GM18498 (cell line): ENCODE measurements at regions not wholly inside any gene's neighbourhood (a gene's known extent, or its start where the extent isn't known, plus 50 kb on each side); places are given as distances from the start of the nearest gene placed in this dataset.
"Not testable (repeated sequence)": the region's sequence is repeated elsewhere in the genome, so short reads cannot be mapped to it uniquely, and the experiment has no call there.

ENCODE experiments used
- ATAC-seq: cut with Tn5 transposase; IDR thresholded peaks from one replicate; pipeline ENCODE4 v1.9.1; 2021; ENCODE audit warnings: mild to moderate bottlenecking, moderate library complexity; ENCODE audit not compliant: unreplicated experiment

DNA sequence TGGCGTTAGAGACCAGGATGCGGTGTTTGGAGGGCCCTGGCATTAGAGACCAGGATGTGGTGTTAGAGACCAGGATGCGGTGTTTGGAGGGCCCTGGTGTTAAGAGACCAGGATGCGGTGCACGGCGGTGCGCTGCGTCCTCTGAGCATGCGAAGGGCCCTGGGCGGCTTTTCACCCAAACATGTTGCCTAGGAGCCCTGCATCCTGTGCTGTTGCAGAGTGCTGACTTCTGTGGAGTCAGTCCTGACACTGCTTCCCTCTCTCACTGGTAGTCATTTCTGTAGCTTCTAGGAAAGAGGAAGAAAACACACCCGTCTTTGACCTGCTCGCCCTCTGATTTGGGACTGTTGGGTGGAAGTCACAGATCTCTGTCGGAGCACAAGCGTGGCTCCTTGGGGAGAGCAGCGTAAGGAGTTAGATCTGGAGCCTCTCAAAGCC is 141.2 kb downstream of the LAT start:
- ATAC-seq = no peak

DNA sequence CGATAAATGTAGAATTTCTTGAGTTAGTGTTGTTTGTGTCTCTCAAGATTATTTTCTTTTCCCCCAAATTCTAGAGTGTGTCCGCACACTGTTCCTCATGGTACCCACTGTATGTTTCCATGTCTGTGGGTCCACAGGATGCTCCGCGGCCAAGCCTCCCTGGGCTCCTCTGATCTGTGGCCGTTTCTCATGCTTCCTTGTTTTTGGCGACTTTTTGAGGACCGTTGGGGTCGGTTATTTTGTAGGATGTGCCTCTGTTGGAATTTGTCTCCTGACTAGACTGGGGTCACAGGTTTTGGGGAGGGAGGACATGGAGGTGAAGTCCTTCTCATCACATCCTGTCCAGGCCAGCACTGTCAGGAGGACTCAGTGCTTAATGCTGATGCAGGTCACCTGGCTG is 140.0 kb downstream of the LAT start:
- ATAC-seq = no peak

GRCh38 chr16:29124162-29124561 is 139.3 kb downstream of the LAT start:
- not testable (repeated sequence) for ATAC-seq

GRCh38 chr16:29120680-29121079 is 135.8 kb downstream of the LAT start:
- not testable (repeated sequence) for ATAC-seq

DNA sequence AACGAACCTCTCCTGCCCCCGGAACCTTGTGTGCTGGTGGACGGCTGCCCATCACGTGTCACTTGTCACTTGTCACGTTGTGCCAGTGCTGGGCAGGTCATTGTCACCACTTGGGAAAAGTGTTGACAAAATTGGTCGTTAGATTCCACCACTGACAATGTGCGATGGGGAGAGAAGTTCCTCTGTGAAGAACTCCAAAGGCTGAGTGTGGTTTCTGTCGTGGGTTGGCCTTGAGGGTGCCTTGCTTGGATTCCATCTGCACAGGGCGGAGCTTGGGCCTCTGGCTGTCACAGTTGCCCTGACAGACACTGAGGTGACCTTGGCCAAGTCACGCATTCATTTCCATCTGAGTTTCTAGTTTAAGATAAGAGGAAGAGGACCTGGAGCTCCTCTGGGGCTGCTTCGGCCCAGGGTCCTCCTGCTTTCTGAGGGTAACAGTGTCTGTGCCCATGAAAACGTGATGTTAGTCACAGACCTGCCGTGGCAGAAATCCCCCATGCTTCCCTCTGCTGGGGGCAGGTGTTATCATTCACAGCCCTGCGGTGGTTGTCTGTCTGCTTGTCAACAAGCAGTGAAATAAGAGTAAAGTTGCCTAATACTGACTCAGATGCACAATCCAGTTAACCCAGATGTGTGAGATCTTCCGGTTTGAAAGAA is 133.6 kb downstream of the LAT start:
- ATAC-seq = not testable (repeated sequence)

- ATAC-seq = no peak
Observed at GRCh38 chr16:29117631-29118030, 132.8 kb downstream of the LAT start.

DNA sequence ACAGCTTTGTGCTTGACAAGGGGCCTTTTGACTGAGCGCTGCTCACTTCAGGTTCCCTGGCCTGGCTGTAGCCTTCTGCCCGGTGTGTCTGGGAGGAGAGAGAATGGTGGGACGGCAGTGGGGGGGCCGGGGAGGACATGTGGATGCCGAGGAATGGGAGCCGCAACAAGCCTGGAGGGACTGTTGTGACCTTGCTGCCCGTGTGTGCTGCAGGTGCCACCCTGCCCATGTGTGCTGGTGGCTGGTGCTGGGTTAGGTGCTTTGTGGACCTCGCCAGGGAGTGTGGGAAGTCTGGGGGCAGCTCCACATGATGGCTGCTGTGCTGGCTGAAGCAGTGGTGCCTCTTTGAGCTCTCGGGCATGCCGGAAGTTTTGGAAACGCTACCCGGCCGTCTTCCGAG is 132.1 kb downstream of the LAT start:
- no peak for ATAC-seq

DNA sequence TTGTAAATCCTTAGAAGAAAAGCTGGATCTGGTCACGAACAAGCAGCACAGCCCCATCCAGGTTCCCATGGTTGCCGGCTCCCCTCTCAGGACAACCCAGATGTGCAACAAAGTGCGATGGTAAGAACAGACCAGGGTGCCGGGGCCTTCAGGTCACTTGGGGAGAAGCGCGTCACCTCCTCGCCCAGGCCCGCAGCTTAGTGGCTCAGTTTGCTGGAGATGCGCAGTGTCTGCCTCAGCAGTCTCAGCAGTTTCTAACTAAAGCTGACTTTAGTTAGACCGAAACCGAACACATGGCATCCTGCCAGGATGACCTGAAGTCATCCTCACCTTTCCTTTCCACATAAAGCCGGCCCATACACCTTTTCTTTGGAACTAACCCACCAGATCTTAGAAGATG is 131.4 kb downstream of the LAT start:
- ATAC-seq = not testable (repeated sequence)

DNA sequence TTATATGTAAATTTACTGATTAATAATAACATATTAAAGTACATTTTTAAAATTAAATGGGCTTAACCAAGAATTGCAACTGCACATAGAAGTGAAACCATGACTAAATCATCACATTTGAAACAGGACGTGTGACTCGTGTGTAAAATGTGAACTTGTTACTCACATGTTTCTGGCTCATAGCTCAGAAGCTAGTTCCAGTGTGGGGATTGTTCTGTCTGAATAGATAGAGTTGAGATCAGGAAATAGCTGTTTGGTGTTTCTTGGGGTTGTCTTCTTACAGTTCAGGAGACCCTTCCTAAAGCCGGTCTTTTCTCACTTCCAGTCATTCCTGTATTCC is 130.9 kb downstream of the LAT start:
- peak; percentile 52 for ATAC-seq

- peak; percentile 25 for ATAC-seq
Observed at GRCh38 chr16:29114989-29115801, 130.3 kb downstream of the LAT start.

DNA sequence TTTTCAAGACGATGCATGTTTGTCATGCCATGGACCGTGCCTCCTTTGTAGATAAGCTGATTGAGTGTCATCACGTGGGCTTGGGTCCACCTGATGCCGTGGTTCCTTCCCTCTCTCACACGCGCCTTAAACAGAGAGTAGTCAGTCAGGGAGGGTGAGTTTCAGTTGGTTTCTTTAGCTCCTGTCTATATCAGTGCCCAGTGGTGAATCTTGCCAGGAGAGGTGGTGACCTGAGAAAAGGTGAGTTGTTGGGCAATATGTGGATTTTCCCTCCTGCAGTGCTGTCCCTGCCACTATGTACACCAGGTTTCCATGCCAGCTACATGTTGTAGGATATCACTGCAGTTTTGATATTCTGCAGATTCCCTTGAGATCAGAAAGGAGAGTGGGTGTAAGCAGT is 129.7 kb downstream of the LAT start:
- ATAC-seq = no peak

DNA sequence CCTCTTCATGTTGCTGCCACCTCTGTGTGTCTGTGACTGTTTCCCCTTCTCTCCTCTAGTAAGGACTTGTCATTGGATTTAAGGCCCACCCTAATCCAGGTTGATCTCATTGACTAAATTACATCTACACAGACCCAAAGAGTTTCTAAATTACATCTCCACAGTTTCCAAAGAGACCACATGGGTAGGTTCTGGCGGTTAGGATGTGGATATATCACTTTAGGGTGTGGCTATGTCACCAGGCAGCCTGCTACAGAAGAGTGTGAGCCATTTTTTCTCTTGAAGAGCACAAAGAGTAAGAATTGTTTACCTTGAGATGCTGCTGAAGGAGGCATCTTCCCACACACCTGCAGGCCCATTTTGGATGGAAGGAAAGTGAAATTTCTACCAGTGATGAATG is 128.6 kb downstream of the LAT start:
- ATAC-seq = not testable (repeated sequence)

DNA sequence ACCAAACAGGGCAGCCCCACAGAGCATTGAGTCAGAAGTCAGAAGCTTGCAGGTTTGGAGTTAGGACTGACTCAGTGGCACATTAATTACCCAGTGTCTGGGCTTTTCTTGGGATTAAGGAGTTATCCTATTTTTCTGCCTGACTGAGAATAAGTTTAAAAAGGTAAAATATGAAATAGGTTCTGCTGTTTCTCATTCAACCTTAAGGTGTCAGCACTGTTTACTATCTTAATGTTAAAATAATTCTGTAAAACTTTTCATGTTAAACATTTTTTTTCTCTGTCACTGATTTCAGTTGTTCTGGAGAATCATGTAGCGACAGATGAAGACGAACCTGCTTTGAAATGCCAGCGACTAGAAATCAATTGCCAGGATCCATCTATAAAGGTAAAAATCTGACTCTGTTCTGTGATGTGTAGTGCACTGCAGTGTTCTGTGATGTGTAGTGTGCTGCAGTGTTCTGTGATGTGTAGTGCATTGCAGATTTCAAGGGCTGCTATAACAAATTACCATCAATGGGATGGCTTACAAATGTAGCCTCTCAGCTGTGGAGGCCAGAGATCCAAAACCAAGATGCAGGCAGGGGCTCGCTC is 128.0 kb downstream of the LAT start:
- no peak for ATAC-seq

DNA sequence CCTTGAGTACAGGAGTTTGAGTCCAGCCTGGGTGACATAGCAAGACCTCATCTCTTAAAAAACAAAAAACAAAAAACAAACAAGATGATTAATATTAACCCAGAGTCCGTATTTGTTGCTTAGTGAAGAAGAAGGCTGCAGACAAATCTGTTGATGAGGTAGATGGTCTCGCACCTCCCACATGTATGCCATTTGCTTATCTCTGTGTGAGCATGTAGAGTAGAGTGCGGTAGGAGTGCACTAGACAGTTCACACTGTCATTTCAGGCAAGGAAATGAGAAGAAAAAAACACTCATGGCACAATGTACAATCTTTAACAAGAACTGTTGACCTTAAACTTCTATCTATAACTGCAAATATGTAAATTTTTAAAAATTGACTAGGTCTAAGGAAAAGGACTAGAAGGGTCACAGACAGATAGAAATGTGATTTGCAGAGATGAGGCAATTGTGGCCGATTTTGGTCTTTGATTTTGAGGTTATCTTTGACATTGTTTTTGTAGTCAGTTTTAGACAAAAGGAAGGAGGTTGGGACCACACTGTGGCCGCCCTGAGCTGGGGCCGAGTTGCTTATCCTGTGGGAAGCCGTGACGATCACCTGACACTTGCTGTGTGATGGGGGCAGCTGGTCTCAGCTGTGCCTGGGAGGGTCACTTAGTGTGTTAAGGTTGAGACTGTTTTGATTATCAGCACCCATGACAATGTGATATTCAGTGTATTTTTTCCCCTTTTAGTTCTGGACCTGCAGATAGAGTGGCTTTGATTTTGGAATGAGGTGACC is 127.2 kb downstream of the LAT start:
- ATAC-seq = not testable (repeated sequence)

DNA sequence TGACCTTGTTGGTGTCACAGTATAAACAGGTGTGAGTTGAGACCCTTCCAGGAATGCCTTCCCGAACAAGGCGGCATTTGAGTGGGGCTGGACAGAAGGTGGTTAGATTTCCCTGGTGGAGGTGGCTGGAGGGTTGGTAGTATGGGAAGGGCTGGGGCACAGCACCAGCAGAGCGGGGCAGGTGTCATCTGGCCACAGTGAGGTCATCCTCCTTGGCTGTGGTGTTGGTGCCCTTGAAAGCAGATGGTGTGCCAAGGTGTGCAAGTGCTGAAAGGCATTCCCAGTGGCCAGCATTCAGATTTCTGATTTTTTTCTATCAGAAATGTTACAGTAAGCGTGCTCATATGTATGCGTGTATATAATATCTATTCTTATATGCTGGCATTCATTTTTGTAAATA is 126.6 kb downstream of the LAT start:
- no peak for ATAC-seq

DNA sequence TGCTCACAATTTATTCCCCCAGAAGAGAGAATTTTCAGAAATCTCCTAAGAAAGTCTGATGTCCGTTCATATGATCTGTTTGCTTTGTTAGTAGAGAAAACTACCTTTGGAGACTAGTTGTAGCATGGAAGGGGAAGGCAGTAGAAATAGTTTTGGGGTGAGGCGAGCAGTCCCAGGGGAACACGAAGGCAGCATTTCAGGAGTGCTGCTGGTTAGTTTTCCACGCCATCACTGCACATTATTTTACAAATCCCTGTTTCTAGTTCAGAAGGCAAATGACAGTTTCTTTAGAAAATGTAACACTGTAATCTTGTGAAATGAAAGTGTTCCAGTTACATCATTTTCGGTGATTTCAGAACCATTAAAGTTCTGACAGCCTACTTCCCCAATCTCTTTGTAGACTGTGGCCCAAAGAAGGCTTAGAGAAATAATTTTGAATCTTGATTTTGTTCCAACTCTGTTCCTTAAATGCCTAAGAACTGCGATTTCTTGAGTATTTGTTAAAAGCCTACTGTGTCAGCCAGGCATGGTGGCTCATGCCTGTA is 123.8 kb downstream of the LAT start:
- ATAC-seq = not testable (repeated sequence)

DNA sequence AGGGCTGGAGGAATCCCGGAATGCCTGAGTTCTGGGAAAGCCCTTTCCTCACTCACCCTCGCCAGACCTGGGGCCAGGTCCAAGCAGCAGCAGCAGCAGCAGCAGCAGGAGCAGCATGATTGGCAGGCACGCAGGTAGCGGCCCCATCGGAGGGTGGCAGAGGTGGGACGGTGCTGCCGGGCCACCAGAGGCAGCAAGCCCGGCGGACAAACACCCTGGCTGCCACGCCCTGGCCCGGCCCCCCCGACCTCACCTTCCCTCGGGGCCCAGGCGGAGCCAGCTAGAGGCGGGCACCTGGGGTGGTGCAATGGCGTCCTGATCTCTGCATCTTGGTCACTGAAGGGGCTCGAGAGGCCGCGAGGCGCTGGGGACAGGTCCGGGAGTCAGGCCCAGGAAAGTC is 122.4 kb downstream of the LAT start:
- ATAC-seq = no peak

DNA sequence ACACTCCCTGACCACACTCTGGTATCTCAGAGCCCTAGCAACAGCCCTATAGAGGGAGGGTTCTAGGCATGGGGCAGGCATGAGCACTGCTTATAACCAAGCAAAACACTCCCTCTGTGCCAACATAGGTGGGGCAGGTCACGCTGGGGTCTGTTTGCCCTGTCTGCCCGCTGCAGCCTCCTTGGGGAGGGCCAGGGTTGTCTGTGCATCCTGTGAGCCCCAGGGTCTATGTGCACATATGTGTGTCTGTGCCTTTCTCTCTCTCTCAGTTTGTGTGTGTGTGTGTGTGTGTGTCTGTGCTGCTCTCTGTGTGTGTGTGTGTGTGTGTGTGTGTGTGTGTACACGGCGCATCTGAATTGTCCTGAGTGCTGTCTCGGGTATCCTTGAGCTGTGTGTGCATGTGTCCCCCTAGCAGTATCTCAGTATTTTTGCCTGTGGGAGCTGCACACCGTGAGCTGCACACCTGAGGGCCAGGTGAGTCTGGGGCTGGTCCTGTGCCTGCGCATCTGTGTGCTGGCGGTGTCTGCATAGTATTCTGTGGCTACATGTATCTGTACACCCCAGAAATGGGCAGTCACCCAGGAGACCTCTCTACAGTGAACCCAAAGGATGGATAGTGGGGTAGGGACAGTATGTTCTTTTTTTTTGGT is 121.5 kb downstream of the LAT start:
- ATAC-seq = not testable (repeated sequence)

GRCh38 chr16:29104600-29104999 is 119.7 kb downstream of the LAT start:
- ATAC-seq = not testable (repeated sequence)

- ATAC-seq = not testable (repeated sequence)
Observed at GRCh38 chr16:29097965-29098364, 113.1 kb downstream of the LAT start.
